OCI-LY3 (cell line): ENCODE measurements at regions not wholly inside any gene's neighbourhood (a gene's known extent, or its start where the extent isn't known, plus 50 kb on each side); places are given as distances from the start of the nearest gene placed in this dataset.
A peak's percentile ranks its signal among the peaks of the same experiment; 100 is the strongest.

ENCODE experiments used
- H2AFZ ChIP-seq: fragments of 200-600, 300-600 bp; shearing (Covaris generic); 2 replicates; pipeline ENCODE4 v1.6.0; 2014; ENCODE audit warnings: antibody characterized with exemption, low read depth, low read length
- H3K27ac ChIP-seq: fragments of 200-600, 300-600 bp; sonication (generic); 2 replicates; pipeline ENCODE4 v1.5.1; 2014; ENCODE audit warnings: mild to moderate bottlenecking, low read length, moderate library complexity, mixed read lengths
- H3K27me3 ChIP-seq: fragments of 200-600, 300-600 bp; sonication (generic); 2 replicates; pipeline ENCODE4 v1.6.1; 2014; ENCODE audit warnings: low read depth, low read length, mixed read lengths
- H3K36me3 ChIP-seq: fragments of 200-600, 300-600 bp; sonication (generic); replicated peaks from 2 replicates; pipeline ENCODE3; 2014; ENCODE audit warnings: low read depth, low read length, mixed read lengths
- H3K4me1 ChIP-seq: fragments of 300-600, 200-600 bp; sonication (generic); 2 replicates; pipeline ENCODE4 v1.6.1; 2014; ENCODE audit warnings: low read length, mixed read lengths
- H3K4me2 ChIP-seq: fragments of 200-600, 300-600 bp; sonication (generic); 2 replicates; pipeline ENCODE4 v1.6.1; 2014; ENCODE audit warnings: low read length, mixed read lengths
- H3K4me3 ChIP-seq: fragments of 300-600, 200-600 bp; sonication (generic); 2 replicates; pipeline ENCODE4 v1.5.1; 2014; ENCODE audit warnings: antibody characterized with exemption, mild to moderate bottlenecking, low read length, moderate library complexity
- H3K79me2 ChIP-seq: fragments of 300-600, 200-600 bp; shearing (Covaris generic); 2 replicates; pipeline ENCODE4 v1.6.1; 2014; ENCODE audit warnings: mild to moderate bottlenecking, low read length, mixed read lengths
- H3K9ac ChIP-seq: fragments of 300-600, 200-600 bp; shearing (Covaris generic); 2 replicates; pipeline ENCODE4 v1.6.0; 2014; ENCODE audit warnings: mild to moderate bottlenecking, low read length, moderate library complexity
- H3K9me3 ChIP-seq: fragments of 200-600, 300-600 bp; shearing (Covaris generic); 2 replicates; pipeline ENCODE4 v1.6.1; 2014; ENCODE audit warnings: low read length, mixed read lengths; ENCODE audit not compliant: insufficient read depth
- H4K20me1 ChIP-seq: fragments of 200-600, 300-600 bp; sonication (generic); 2 replicates; pipeline ENCODE4 v1.6.1; 2016; ENCODE audit warnings: low read length, mixed read lengths; ENCODE audit not compliant: insufficient read depth
- EZH2phosphoT487 ChIP-seq: fragments of 200-600 bp; shearing (Covaris generic); IDR thresholded peaks from 2 replicates; pipeline ENCODE4 v1.6.1; 2018; ENCODE audit warnings: antibody characterized with exemption, mixed run types, low read depth
- TF ChIP-seq, protein P1 (sequence below): fragments of 200-600, 300-600 bp; sonication (generic); IDR thresholded peaks from 2 replicates; pipeline ENCODE4 v1.5.1; 2014; ENCODE audit warnings: antibody characterized with exemption, low read length, low read depth

DNA sequence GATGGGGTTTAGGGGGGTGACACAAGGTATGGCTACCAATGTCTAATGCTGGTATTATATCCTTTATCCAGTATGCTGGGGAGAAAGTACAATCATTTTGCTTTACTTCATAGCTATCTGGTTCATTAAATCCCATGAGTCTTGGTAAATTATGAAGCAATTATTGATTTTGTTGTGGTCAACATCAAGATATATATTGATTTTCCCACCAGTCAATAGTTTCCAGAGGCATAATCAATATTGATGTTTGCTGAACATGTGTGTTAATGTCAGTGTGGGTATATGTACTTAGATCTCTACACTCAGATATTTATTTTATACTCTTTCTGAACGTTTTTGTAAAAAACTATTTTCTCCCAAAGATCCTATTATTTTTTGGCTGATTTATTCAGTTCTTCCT, 155.5 kb downstream of the BACH1 start:
- H3K4me3 ChIP-seq, result no peak overlapping the region
- peak overlapping the region; percentile 29; the same call in 1 of the 2 replicates for H3K4me2 ChIP-seq
- H3K4me1 ChIP-seq, result peaks cover 13% of the 10 kb centered on the region
- TF ChIP-seq, protein P1, sequence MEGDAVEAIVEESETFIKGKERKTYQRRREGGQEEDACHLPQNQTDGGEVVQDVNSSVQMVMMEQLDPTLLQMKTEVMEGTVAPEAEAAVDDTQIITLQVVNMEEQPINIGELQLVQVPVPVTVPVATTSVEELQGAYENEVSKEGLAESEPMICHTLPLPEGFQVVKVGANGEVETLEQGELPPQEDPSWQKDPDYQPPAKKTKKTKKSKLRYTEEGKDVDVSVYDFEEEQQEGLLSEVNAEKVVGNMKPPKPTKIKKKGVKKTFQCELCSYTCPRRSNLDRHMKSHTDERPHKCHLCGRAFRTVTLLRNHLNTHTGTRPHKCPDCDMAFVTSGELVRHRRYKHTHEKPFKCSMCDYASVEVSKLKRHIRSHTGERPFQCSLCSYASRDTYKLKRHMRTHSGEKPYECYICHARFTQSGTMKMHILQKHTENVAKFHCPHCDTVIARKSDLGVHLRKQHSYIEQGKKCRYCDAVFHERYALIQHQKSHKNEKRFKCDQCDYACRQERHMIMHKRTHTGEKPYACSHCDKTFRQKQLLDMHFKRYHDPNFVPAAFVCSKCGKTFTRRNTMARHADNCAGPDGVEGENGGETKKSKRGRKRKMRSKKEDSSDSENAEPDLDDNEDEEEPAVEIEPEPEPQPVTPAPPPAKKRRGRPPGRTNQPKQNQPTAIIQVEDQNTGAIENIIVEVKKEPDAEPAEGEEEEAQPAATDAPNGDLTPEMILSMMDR, result no peak
- no peak for TF ChIP-seq EZH2phosphoT487
- H3K27ac ChIP-seq, result no peak overlapping the region
- H3K9ac ChIP-seq, result no peak overlapping the region
- H3K79me2 ChIP-seq, result no peaks in the 10 kb centered on the region
- no peaks in the 10 kb centered on the region for H3K9me3 ChIP-seq
- no peak overlapping the region for H2AFZ ChIP-seq
- H4K20me1 ChIP-seq, result no peaks in the 10 kb centered on the region
- H3K27me3 ChIP-seq, result no peaks in the 10 kb centered on the region
- H3K36me3 ChIP-seq, result peaks cover 8% of the 10 kb centered on the region

DNA sequence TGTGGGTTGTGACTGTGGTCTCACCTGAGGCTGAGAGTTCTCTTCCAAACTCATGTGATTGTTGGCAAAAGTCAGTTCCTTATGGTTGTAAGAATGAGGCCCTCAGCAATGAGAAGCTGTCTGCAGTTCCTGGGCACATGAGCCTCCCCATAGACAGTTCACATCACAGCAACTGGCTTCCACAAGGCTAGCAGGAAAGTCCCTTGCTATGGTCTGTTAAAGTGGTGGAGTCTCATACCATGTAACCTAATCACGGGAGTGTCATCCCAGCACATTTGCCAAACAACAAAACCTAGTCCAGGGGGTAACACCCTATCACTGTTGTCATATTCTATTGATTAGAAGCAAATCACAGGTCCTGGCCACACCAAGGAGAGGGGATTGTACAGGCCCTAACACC, 163.8 kb downstream of the BACH1 start:
- no peaks in the 10 kb centered on the region for H3K4me1 ChIP-seq
- peaks cover 20% of the 10 kb centered on the region for H3K36me3 ChIP-seq
- no peaks in the 10 kb centered on the region for H3K9me3 ChIP-seq
- no peak overlapping the region for H3K4me3 ChIP-seq
- no peak for TF ChIP-seq EZH2phosphoT487
- TF ChIP-seq, protein P1, result no peak
- H3K27me3 ChIP-seq, result no peaks in the 10 kb centered on the region
- H3K9ac ChIP-seq, result no peak overlapping the region
- H3K4me2 ChIP-seq, result no peak overlapping the region
- no peaks in the 10 kb centered on the region for H4K20me1 ChIP-seq
- H2AFZ ChIP-seq, result no peak overlapping the region
- no peak overlapping the region for H3K27ac ChIP-seq
- H3K79me2 ChIP-seq, result no peaks in the 10 kb centered on the region

DNA sequence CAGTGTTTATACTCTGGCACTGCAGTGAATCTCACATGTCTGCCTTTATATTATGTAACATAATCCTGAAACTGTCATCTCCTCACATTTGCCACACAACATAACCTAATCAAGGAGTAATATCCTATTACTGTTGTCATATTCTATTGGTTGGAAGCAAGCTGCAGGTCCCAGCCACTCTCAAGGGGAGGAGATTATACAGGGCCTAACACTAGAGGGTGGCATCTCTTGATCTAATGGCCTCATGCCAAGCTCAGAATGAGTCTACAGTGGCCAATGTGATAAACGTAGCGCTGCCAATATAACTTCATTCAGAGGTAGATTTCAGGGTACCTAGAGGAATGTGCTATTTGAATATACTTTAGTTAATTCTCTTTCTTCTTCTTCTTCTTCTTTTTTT, 166.8 kb downstream of the BACH1 start:
- Histone ChIP-seq H4K20me1 (no peaks in the 10 kb centered on the region), H3K9me3 (no peaks in the 10 kb centered on the region), H3K4me2 (no peak overlapping the region), H3K9ac (no peak overlapping the region), H3K4me3 (no peak overlapping the region), H3K27me3 (no peaks in the 10 kb centered on the region), H3K36me3 (peaks cover 15% of the 10 kb centered on the region), H2AFZ (no peak overlapping the region), H3K79me2 (no peaks in the 10 kb centered on the region), H3K27ac (no peak overlapping the region), H3K4me1 (peaks cover 19% of the 10 kb centered on the region)
- no peak for TF ChIP-seq EZH2phosphoT487
- TF ChIP-seq, protein P1, result no peak

DNA sequence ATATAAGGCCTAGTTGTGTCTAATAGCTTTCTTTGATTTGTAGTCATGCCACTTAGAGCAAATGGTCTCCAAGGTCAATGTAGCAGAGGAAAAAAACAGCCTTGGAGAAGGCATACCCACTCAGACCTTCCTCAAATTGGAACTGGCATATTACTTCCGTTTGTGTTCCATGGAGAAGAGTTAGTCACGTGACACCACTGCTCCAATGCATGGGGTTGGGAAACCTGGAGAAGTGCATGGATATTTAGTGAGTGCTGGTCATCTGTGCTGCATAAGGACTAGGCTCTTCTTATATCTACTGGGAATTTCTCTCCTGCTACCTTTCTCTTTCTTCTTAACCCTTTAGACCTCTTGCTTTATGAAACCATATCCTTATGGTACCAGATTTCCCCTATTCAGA, 167.8 kb downstream of the BACH1 start:
- Histone ChIP-seq H3K4me3 (no peak overlapping the region), H3K27ac (no peak overlapping the region), H4K20me1 (no peaks in the 10 kb centered on the region), H3K36me3 (peaks cover 11% of the 10 kb centered on the region), H3K27me3 (no peaks in the 10 kb centered on the region), H3K4me2 (no peak overlapping the region), H3K9me3 (no peaks in the 10 kb centered on the region), H3K4me1 (peaks cover 27% of the 10 kb centered on the region), H2AFZ (no peak overlapping the region), H3K9ac (no peak overlapping the region), H3K79me2 (no peaks in the 10 kb centered on the region)
- TF ChIP-seq, protein P1, result no peak
- TF ChIP-seq EZH2phosphoT487, result no peak
